ENCODE measurements at regions not wholly inside any gene's neighbourhood (a gene's known extent, or its start where the extent isn't known, plus 50 kb on each side); places are given as distances from the start of the nearest gene placed in this dataset.

GRCh38 chr2:173651891-173652290 lies 297.2 kb downstream of the CDCA7 start:
- no peak for DNase-seq

GRCh38 chr2:173652311-173652710 lies 297.6 kb downstream of the CDCA7 start:
- DNase-seq = no peak

- no peak for DNase-seq
Measured at GRCh38 chr2:173652767-173653431, 298.2 kb downstream of the CDCA7 start.

GRCh38 chr2:173653432-173653805 lies 298.7 kb downstream of the CDCA7 start:
- DNase-seq = no peak

GRCh38 chr2:173654161-173654895 lies 299.7 kb downstream of the CDCA7 start:
- DNase-seq = no peak

- no peak for DNase-seq
Measured at GRCh38 chr2:173654896-173655265, 300.2 kb downstream of the CDCA7 start.

GRCh38 chr2:173656086-173656485 lies 301.4 kb downstream of the CDCA7 start:
- no peak for DNase-seq

GRCh38 chr2:173657996-173658717 lies 303.5 kb downstream of the CDCA7 start:
- DNase-seq = no peak

- no peak for DNase-seq
Measured at GRCh38 chr2:173658946-173659371, 304.3 kb downstream of the CDCA7 start.

- no peak for DNase-seq
Measured at GRCh38 chr2:173659509-173659908, 304.8 kb downstream of the CDCA7 start.

- DNase-seq = no peak
Measured at GRCh38 chr2:173661586-173661985, 303.6 kb downstream of the SP3 start.

GRCh38 chr2:173663353-173663752 lies 301.8 kb downstream of the SP3 start:
- no peak for DNase-seq

- no peak for DNase-seq
Measured at GRCh38 chr2:173663835-173664512, 301.2 kb downstream of the SP3 start.

- DNase-seq = no peak
Measured at GRCh38 chr2:173664513-173664910, 300.7 kb downstream of the SP3 start.

- DNase-seq = no peak
Measured at GRCh38 chr2:173666171-173666888, 298.8 kb downstream of the SP3 start.

- no peak for DNase-seq
Measured at GRCh38 chr2:173667014-173667413, 298.2 kb downstream of the SP3 start.

GRCh38 chr2:173667415-173667814 lies 297.8 kb downstream of the SP3 start:
- no peak for DNase-seq

GRCh38 chr2:173669271-173669853 lies 295.8 kb downstream of the SP3 start:
- no peak for DNase-seq

GRCh38 chr2:173669888-173670287 lies 295.3 kb downstream of the SP3 start:
- DNase-seq = no peak

- DNase-seq = no peak
Measured at GRCh38 chr2:173672573-173673340, 292.4 kb downstream of the SP3 start.

- DNase-seq = no peak
Measured at GRCh38 chr2:173673640-173674039, 291.5 kb downstream of the SP3 start.

- no peak for DNase-seq
Measured at GRCh38 chr2:173676647-173677046, 288.5 kb downstream of the SP3 start.
